Cardiac fibroblast (primary cell): ENCODE measurements at regions not wholly inside any gene's neighbourhood (a gene's known extent, or its start where the extent isn't known, plus 50 kb on each side); places are given as distances from the start of the nearest gene placed in this dataset.

ENCODE experiments used
- DNase-seq, 2 donors: peaks; one replicate each; pipeline versions ENCODE4 v3.0.0 to v3.0.0-alpha.2; 2010; ENCODE audit warnings: low read depth in 2 of 2
- H3K4me3 ChIP-seq, 2 donors: replicated peaks in 1 of 2; 1 replicate in 1 of 2; 2 replicates in 1 of 2; pipeline ENCODE4 v1.5.1; 2011; ENCODE audit warnings: low read depth in 2 of 2, low read length in 2 of 2, mild to moderate bottlenecking in 2 of 2, moderate library complexity in 1 of 2
- TF ChIP-seq, protein P1 (sequence below): IDR thresholded peaks from one replicate; pipeline ENCODE4 v1.5.1; 2011; ENCODE audit warnings: low read depth, mild to moderate bottlenecking, low read length, inconsistent platforms

DNA sequence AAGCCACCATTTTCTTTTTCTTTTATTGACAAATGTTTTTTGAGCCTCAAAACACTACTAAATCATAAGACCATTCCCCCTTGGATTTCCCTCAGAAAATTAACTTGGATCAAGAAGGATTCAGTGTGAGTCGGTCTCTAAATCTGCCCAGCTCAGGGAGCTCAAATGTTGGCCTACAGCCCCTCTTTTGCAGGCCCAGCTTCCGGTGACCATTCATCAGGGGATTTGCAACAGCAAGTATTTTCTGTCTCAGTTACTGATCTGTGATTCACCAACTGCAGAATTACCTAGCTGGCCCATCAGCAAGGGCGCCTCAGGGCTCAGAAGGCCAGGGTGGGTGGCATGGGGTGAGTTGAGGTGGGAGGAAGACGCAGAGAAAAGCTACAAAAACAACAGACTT is 318.1 kb downstream of the CDC5L start:
- no peak overlapping the region for H3K4me3 ChIP-seq
- no peak for DNase-seq
- TF ChIP-seq, protein P1, sequence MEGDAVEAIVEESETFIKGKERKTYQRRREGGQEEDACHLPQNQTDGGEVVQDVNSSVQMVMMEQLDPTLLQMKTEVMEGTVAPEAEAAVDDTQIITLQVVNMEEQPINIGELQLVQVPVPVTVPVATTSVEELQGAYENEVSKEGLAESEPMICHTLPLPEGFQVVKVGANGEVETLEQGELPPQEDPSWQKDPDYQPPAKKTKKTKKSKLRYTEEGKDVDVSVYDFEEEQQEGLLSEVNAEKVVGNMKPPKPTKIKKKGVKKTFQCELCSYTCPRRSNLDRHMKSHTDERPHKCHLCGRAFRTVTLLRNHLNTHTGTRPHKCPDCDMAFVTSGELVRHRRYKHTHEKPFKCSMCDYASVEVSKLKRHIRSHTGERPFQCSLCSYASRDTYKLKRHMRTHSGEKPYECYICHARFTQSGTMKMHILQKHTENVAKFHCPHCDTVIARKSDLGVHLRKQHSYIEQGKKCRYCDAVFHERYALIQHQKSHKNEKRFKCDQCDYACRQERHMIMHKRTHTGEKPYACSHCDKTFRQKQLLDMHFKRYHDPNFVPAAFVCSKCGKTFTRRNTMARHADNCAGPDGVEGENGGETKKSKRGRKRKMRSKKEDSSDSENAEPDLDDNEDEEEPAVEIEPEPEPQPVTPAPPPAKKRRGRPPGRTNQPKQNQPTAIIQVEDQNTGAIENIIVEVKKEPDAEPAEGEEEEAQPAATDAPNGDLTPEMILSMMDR, result no peak

DNA sequence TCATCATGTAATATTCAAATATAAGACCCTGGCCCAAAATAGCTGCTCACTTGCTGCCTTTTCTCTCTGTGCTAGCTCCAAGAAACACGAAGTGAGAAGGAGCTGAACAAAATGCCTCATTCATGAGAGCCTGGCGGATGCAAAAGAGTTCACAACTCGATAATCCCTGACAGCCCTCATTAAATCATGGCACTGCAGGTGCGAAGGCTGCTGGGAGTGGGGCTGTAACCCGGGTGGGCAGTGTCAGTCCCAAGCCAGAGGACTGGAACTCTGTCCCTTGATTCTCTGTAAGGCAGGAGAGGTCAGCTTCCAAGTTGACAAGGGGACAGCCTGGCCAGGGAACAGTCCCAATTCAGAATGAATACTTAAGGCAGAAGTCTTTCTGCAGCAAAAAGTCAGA is 318.5 kb downstream of the CDC5L start:
- TF ChIP-seq, protein P1, result no peak
- no peak for DNase-seq
- no peak overlapping the region for H3K4me3 ChIP-seq

DNA sequence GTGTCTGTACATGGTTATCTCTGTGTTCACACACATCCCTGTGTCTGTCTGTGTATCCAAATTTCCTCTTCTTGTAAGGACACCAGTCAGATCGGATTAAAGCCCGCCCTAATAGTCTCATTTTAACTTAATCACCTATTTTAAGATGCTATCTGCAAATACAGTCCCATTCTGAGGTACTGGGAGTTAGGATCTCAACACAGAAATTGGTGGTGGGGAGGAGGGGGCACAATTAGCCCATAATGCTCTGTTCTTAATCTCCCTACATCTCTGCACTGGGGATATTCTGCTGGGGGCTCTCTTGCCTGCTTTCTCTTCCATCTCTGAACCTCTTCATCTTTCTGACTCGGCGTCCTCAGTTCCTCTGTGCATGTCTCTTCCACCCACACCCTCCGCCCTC is 320.7 kb downstream of the CDC5L start:
- H3K4me3 ChIP-seq, result no peak overlapping the region
- TF ChIP-seq, protein P1, result no peak
- no peak for DNase-seq

DNA sequence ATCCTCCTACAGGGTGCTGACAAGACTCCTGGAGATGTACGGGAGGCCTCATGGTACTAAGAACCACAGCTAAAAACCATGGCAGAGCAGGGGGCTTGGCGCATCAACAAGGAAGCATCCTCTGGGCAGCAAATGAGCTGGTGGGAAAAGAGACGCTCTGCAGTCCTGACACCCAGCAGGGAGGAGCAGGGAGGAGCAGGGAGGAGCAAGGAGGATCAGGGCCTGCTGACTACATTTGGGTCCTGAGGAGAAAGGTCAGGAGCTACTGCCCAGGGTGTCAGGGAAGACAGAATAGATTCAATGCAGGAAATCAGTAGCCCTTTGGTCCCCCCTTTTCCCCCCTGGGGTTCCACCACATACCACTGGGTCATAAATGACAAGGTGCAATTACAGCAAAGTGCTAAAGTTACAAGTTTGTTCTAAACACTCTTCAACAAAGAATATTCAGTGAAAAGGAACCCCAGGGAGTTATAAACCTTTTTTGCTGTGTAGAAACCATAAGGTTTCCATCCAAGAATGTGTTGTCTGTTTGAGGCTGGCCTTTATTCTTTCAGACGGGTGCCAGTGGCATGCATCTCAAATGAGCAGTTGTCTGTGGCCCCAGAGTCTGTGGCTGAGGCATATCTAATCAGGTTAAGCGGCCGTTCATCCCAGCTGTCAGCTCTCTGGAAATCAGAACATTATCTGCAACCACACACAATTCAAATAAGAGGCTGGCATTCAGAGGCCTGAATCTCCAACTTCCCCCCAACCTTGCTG is 325.0 kb downstream of the CDC5L start:
- TF ChIP-seq, protein P1, result no peak
- no peak overlapping the region for H3K4me3 ChIP-seq
- DNase-seq, result no peak

DNA sequence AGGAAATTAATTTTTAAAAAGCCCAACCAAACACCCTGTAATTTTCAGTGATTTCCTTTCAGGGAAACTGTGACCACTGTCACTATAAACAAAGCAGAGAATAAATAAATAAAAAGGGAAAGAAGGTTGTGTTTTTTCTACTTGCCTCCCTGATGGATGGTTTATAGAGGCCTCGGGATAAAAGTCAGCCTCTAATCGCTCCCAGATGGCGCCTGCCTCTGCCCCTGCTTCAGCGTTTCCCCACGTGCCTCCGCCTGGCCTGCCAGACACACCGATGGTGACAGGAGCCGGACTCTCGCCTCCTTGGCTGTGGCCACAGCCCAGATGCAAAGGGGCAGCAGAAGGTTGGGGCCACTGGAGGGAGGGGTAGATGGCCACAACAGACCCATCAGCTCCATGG is 327.7 kb downstream of the CDC5L start:
- TF ChIP-seq, protein P1, result no peak
- DNase-seq, result no peak

DNA sequence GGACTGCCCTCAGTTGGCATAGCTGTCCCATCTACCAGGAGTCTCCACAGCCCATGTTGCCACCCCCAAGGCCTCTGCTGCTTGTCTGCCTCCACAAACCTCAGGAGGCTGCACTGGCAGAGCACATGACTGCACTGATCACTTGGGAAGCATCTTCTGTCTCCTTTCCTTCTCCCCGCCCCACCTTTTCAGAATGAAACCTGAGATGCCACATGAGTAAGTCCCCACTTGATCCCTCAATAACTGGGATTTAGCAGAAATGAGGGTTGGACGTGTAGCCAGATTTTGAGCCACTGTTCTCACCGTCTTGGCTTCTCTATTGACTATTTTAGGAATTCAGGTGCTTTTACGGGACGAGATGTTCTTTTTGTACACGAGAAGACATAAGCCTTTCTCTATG is 328.4 kb downstream of the CDC5L start:
- TF ChIP-seq, protein P1, result no peak
- no peak overlapping the region for H3K4me3 ChIP-seq
- no peak for DNase-seq

More for the DNA sequence above, 327.7 kb downstream of the CDC5L start:
- no peak overlapping the region for H3K4me3 ChIP-seq

DNA sequence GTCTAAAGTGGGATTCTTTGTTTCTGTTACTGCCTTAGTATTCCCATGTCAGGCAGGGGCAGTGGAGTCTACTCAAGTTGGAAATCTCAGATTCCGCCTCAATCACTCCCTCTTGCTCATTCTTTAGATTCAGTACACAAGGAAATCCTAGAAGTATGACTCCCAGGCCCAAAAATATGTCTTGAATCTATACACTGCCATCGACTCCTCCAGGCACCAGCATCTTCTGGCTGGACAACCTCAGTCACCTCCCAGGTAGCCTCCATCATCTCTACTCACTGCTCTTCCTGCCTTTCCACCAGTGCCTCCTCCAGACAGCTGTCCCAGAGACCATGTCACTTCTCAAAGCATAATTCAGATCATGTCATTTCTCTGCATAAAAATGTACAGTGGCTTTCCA is 329.9 kb downstream of the CDC5L start:
- no peak overlapping the region for H3K4me3 ChIP-seq
- TF ChIP-seq, protein P1, result no peak
- DNase-seq, result no peak
